Femur (tissue), 1 donor: ENCODE measurements at regions not wholly inside any gene's neighbourhood (a gene's known extent, or its start where the extent isn't known, plus 50 kb on each side); places are given as distances from the start of the nearest gene placed in this dataset.

Experiments
- DNase-seq: peaks from one replicate; pipeline ENCODE4 v3.0.0-alpha.2; 2017

DNA sequence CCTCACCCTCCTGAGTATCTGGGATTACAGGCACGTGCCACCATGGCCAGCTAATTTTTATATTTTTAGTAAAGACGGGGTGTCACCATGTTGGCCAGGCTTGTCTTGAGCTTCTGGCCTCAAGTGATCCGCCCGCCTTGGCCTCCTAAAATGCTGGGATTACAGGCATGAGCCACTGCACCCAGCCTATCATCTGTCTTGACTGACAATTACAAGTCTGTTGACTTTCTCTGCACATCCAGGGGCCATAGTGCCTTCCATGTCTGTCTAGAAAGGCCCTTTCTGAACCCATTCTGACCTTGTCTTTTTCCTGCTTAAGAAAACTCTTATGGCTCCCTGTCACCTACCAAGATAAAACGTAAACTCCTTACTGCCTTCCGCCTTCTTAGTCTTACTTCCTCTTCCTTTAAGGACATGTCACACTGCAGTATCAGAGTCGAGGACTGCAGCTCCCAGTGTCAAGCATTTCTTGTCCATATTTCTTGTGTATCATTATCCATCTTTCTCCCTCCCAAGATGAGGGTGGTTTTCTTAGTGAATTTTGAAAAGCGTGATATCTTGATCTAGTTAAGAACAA lies 49.9 kb upstream of the SHB start:
- no peak for DNase-seq
